Lung (tissue), 11 donors: ENCODE measurements at regions not wholly inside any gene's neighbourhood (a gene's known extent, or its start where the extent isn't known, plus 50 kb on each side); places are given as distances from the start of the nearest gene placed in this dataset.

Experiments used
- ATAC-seq: fragments of 200-7000 bp; cut with Tn5 transposase; one replicate; pipeline ENCODE4 v1.9.1; 2020; ENCODE audit warnings: moderate number of reproducible peaks; ENCODE audit not compliant: insufficient read depth, low FRiP score
- DNase-seq, 3 donors: peaks; one replicate each; pipeline ENCODE4 v3.0.0-alpha.2; 2013 to 2017
- H3K27ac ChIP-seq, 2 donors: one replicate each; pipeline ENCODE4 v1.5.1; 2013; ENCODE audit warnings: mild to moderate bottlenecking in 2 of 2, moderate library complexity in 2 of 2, control low read depth in 1 of 2, inconsistent platforms in 1 of 2, low read depth in 1 of 2, low read length in 1 of 2
- H3K27me3 ChIP-seq, 3 donors: one replicate each; pipeline ENCODE4 v1.5.1; 2013; ENCODE audit warnings: low read length in 2 of 3; ENCODE audit not compliant: control insufficient read depth in 3 of 3, insufficient read depth in 3 of 3
- H3K36me3 ChIP-seq, 4 donors: one replicate each; pipeline ENCODE4 v1.5.1; 2013; ENCODE audit warnings: low read length in 4 of 4, mild to moderate bottlenecking in 1 of 4, moderate library complexity in 1 of 4; ENCODE audit not compliant: control insufficient read depth in 4 of 4, insufficient read depth in 4 of 4
- H3K4me1 ChIP-seq, 5 donors: one replicate each; pipeline ENCODE4 v1.5.1; 2013; ENCODE audit warnings: low read length in 5 of 5, mild to moderate bottlenecking in 2 of 5, moderate library complexity in 1 of 5; ENCODE audit not compliant: control insufficient read depth in 5 of 5, insufficient read depth in 5 of 5
- H3K4me3 ChIP-seq: one replicate; pipeline ENCODE4 v1.5.1; 2013; ENCODE audit warnings: mild to moderate bottlenecking, control low read depth, moderate library complexity
- H3K9ac ChIP-seq, 2 donors: one replicate each; pipeline ENCODE4 v1.5.1; 2013; ENCODE audit warnings: low read length in 2 of 2, control low read depth in 1 of 2; ENCODE audit not compliant: insufficient read depth in 1 of 2
- H3K9me3 ChIP-seq, 4 donors: one replicate each; pipeline ENCODE4 v1.5.1; 2013; ENCODE audit warnings: low read length in 3 of 4, mild to moderate bottlenecking in 1 of 4, moderate library complexity in 1 of 4; ENCODE audit not compliant: control insufficient read depth in 4 of 4, insufficient read depth in 3 of 4
- CTCF ChIP-seq: IDR thresholded peaks from 2 replicates; pipeline ENCODE4 v1.5.1; 2012; ENCODE audit warnings: mild to moderate bottlenecking; ENCODE audit errors: control extremely low read depth, extremely low read depth
- WGBS, 2 donors: extraction: QIAGEN DNeasy Blood & Tissue Kit; methylation state at CpG; one replicate each; pipeline ENCODE4 v1.1.7; 2013; 5-methylcytosine and 5-hydroxymethylcytosine counted together
- donor health status: control.
- donor health status: control.
- donor health status: Bipolar disorder and iron deficiency.
- donor health status: healthy.
- donor health status: DM: yes; HTN: yes; CAD: no.

GRCh38 chr16:8146256-8147012 is 443.9 kb downstream of the TMEM114 start:
- Histone ChIP-seq H3K36me3 (no peaks in the 10 kb centered on the region), H3K27me3 (no peaks in the 10 kb centered on the region), H3K27ac (no peak overlapping the region), H3K9me3 (peaks cover 0 to 2% (median under 1%) of the 10 kb centered on the region in 4 donors), H3K4me3 (no peak overlapping the region), H3K4me1 (no peaks in the 10 kb centered on the region), H3K9ac (no peak overlapping the region)
- DNase-seq (no peak), ATAC-seq (no peak)
- TF ChIP-seq CTCF: no peak
- 88 to 89% methylated on average over 17 of the region's 17 CpGs for WGBS, 2 donors

GRCh38 chr16:8138666-8139065 is 451.6 kb downstream of the TMEM114 start:
- Histone ChIP-seq H3K36me3 (no peaks in the 10 kb centered on the region), H3K27me3 (no peaks in the 10 kb centered on the region), H3K9ac (no peak overlapping the region), H3K4me1 (no peaks in the 10 kb centered on the region), H3K9me3 (no peaks in the 10 kb centered on the region), H3K4me3 (no peak overlapping the region), H3K27ac (no peak overlapping the region)
- DNase-seq (no peak), ATAC-seq (no peak)
- WGBS, 2 donors: 90 to 100% methylated on average over 1 of the region's 1 CpG
- no peak for TF ChIP-seq CTCF

GRCh38 chr16:8137606-8138005 is 452.7 kb downstream of the TMEM114 start:
- no peaks in the 10 kb centered on the region for H3K36me3 ChIP-seq
- no peaks in the 10 kb centered on the region for H3K9me3 ChIP-seq
- no peak overlapping the region for H3K4me3 ChIP-seq
- H3K27ac ChIP-seq: no peak overlapping the region
- no peak overlapping the region for H3K9ac ChIP-seq
- 67 to 70% methylated on average over 8 of the region's 8 CpGs for WGBS, 2 donors
- DNase-seq (no peak), ATAC-seq (no peak)
- TF ChIP-seq CTCF: no peak
- H3K27me3 ChIP-seq: no peaks in the 10 kb centered on the region
- no peaks in the 10 kb centered on the region for H3K4me1 ChIP-seq

- 80 to 85% methylated on average over 4 of the region's 4 CpGs for WGBS, 2 donors
- peaks cover 0 to 4% (median 0%) of the 10 kb centered on the region in 4 donors for H3K9me3 ChIP-seq
- no peak for DNase-seq
- H3K9ac ChIP-seq: no peak overlapping the region
- H3K27ac ChIP-seq: no peak overlapping the region
- no peak overlapping the region for H3K4me3 ChIP-seq
- TF ChIP-seq CTCF: no peak
- no peaks in the 10 kb centered on the region for H3K27me3 ChIP-seq
- H3K4me1 ChIP-seq: peaks cover 0 to 2% (median 0%) of the 10 kb centered on the region in 5 donors
- no peak for ATAC-seq
- H3K36me3 ChIP-seq: no peaks in the 10 kb centered on the region
These were observed 460.1 kb downstream of the TMEM114 start for GRCh38 chr16:8130197-8130596.
